Ureter (tissue), 1 donor: ENCODE measurements at regions not wholly inside any gene's neighbourhood (a gene's known extent, or its start where the extent isn't known, plus 50 kb on each side); places are given as distances from the start of the nearest gene placed in this dataset.

Source experiments
- DNase-seq: peaks from one replicate; pipeline ENCODE4 v3.0.0-alpha.2; 2020; ENCODE audit warnings: low spot score
- donor health status: DM: yes; HTN: yes; CAD: no.

DNA sequence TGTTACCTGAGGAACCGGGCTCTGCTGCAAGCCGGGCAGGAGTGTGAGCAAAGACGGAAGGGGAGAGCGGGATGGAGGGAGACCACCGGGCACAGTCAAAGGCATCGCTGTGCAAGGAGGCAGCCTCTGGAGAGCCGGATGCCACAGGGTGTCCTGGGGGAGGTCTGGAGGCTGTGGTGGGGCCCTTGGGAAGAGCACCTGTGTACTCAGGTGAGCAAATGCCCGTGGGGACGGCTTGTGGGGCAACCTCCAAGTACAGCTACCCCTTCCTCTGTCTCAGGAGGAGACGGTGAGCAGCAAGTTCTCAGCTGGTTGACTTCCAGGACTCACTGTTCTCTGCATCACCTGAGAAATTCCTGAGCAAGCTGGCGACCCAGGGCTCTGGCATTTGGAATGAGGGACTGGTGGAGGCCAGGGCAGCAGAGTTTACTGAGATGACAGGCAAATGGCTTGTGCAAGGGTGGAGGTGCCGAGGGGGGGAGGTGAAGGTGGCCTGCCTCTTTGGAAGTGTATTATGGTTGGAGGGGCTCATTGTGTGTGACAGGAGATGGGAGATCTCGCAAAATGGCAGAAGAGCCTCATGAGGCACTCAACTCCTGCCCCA, 345.2 kb upstream of the SHH start:
- DNase-seq = no peak

DNA sequence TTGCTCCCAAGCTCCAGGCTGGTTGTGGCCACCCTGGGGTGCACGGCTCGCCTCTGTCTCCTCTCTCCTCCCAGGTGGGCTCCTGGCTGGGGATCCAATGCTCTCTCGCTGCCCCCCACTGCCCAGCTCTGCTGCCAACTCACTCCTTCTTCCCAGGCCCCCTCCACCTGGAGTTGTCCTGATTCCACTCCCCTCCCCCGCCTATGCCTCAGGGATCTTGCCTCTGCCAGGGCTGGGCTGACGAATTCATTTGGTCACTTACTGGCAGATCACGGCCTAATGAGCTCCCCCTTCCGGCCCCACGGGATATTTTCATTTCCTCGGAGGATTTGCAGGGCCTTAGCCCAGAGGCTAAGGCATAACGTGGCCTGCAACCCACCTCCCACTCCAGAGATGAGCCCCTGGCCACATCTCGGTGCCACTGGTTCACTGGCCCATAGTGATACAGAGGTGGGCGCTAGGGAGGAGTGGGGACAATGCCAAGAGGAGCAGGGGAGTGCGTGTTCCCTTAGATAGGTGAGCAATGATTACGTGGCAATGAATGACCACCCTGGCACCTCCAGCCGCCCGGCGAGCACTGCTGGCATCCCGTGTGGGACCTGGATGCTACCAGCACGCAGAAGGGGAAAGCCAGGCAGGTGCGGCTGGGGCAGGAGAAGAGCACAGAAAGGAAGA, 344.6 kb upstream of the SHH start:
- no peak for DNase-seq

DNA sequence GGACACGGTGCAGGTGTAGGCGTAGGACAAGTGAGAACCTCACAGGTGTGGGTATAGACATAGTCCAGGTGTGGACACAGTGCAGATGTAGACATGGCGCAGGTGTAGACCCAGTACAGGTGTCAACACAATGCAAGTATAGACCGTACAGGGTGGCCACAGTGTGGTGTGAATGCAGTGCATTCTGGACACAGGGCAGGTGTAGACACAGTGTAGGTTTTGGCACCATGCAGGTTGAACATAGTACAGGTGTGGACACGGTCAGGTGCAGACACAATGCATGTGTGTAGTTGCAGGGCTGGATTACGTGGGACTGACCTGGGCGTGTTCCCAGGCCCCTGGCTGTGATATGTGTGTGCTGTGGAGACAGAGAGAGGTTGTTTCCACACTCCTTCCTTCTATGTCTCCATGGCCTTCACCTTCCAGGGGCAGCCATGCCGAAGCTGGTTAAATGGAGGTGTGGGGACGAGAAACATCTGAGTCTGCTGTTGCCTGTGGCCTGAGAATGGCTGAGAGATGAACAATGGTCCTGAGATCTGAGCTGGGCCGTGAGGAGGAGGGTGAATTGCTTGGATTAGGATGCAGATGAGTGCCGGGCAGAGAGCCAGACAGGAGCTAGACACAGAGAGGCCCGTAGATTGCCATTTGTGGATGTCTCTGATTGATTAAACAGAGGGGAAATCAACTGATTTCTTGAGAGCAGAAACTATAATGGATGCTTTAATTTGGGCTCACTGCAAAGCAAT, 343.9 kb upstream of the SHH start:
- DNase-seq = no peak

DNA sequence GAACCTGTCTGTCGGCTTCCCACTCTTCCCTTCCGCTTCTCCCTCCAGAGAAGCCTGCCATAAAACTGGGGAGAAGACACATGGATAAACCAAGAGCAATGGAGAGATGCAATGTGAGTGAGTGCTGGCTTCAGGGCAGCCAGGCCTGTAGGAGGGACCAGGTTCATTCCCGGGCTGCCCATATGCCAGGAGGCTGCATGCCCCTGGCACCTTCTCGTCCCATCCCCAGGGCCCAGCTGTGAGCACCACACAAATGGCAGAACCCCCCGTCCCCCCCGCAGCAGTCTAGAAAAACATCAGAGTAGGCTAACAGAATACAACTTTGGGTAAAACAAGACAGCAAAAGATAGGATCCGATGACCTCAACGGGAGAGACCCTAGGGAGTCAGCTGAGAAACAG, 341.3 kb upstream of the SHH start:
- no peak for DNase-seq

DNA sequence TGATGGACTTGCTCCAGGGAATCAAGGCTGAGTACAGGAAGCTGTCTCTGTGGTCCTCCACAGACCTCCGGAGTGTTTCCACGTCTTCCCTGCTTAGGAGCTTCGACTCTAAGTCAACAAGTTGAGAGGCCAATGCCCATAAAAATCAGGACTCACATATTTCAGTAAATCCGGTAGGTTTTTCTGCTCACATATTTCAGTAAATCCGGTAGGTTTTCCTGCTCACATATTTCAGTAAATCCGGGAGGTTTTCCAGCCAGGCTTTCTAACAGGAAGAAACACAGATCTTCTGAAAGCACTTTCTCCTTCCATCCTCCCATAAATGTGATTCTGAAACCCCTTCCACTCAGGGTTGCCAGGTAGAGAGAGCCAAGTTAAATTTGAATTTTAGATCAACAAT, 340.1 kb upstream of the SHH start:
- no peak for DNase-seq

DNA sequence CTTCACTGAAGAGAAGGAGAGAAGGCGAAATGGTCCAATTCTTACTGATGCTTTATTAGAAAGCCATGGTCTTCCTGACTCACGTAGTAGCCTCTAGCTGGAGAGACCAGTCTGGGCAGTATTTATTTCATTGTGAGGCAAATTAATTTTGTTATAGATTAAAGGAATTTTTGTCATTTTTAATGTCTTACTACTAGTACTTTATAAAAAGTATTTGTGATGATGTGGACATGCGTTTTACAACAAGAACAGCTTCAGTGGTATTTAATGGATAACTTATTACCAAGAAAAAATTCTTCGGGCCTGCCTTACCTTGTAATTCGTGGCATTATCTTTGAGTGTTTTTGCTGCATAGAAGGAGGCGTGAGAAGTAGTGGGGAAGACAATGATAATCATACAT, 339.4 kb upstream of the SHH start:
- no peak for DNase-seq

DNA sequence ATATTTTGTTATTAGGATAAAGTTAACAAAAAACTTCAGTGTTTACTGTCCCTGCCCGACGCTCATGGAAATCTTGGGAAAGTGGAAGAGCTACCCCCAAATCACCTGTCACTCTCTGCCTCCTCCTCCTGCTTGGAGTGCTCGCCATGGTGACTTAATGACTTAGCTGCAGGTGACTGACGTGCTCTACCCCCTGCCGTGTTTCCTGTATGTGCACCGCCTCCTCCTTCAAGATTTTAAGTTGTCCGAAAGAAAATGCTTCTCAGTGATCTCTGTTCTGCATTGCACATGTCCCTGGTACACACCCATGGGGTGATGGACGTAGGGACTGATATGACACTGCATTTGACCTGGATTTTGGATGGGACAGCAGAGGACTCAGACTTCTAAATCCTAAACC, 338.8 kb upstream of the SHH start:
- no peak for DNase-seq

DNA sequence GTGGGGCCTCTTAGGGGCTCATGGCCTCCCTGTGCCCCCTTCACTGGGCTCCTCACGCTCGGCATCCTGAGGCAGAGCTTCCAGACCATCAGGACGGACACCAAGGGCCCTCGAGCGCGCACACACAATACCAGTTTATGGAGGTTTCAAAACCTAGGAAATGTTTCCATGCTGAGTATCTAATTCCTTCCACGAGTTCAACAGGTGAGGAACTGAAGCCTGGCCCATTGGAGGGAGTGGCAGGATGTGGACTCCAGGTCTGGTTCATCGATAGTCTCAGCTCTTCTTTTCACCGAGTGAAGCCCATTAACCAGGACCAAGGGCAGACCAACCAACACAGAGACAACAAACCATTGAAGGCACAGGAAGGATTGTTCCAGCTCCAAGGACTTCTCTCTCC, 336.7 kb upstream of the SHH start:
- DNase-seq = no peak

DNA sequence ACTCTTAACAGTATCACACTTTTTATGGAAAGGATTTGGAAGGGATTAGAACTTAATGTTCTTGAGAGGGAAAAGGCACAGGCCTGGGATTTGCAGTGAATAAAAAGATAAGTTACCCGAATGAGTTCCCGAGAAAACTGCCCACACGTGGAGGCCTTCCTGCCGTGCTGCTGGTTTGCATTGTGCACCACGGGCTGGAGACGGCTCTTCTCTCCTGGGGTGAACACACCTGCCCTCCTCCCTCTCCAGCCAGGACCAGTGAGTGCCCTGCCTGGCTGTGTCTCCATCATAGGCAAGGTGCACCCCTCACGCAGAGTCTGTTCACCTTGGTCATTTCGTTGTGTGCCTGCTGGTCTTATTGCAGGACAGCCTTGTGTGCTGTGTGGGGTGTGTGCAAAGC, 336.3 kb upstream of the SHH start:
- DNase-seq = no peak

DNA sequence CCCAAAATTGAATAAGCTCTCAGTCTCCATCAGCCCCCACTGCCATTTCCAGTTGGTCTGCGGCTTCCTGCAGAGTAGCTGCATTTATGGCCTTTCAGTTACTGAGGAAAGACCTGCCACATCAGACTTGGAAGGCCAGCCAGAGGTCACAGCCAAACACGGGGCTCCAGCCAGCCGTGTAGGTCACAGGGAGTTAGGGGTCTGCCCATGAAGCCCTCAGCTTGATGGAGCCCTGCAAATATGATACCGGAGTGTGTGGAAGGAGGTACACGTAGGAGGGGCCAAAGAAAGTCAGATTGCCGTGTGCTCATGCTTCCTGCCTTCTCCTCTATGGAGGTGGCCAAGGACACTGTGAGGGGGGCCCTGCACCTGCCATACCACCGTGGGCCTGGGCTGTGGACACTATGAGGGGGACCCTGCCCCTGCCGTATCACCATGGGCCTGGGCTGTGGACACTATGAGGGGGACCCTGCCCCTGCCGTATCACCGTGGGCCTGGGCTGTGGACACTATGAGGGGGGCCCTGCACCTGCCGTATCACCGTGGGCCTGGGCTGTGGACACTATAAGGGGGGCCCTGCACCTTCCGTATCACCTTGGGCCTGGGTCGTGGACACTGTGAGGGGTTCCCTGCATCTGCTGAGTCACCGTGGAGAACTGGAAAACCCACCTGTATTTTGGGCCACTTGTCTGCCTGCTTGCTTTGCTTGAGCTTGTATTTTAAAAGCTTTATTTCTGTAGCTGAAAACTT, 335.7 kb upstream of the SHH start:
- DNase-seq = no peak

DNA sequence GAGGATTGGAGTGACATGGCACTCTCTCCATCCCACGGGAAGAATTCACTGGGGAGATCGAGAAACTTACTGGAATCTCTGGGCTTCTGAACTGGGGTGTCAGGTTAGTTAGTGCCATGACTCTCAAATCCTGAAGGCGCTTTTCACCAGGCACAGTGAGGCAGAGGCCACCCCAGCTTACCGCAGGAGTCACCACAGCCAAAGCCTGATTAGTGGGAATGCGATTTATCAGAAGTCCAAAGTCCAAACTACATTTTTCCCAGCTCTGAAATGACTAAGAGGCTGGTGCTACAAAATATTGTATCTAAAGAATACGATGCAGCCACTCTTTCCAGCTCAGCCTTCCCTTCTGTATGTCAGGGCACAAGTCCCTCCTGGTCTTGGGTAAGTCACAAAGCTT, 334.8 kb upstream of the SHH start:
- DNase-seq = no peak

DNA sequence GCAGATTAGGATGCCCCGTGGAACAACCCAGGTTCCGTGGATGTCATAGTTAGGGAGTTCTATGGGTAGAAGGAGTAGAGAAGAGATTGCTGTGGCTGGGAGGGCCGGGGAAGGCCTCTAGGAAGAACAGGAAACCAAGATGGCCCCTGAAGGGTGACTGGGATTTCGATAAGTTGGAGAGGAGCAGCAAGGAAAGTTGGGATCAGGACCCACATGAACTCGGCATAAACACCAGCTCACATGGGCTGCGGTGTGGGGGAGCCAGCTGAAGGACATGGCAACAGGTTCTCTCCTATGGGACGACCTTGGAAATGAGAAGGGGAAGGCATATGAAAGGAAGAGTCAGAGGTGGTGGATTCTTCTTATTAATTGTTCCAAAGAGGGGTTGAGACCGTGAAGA, 333.7 kb upstream of the SHH start:
- DNase-seq = no peak

DNA sequence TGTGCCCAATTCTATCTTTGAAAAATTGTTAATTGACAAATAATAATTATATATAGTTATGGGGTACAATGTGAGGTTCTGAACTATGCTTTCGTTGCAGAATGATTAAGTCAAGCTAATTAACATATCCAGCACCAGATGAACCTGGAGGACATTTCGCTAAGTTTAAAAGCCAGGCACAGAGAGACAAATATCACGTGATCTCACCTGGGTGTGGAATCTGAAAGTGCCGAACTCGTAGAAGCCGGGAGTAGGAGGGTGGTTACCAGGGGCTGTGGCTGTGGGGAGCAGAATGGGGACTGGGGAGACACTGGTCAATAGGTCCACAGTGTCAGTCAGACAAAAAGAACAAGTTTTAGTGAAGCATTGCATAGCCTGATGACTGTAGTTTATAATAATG, 332.9 kb upstream of the SHH start:
- no peak for DNase-seq

DNA sequence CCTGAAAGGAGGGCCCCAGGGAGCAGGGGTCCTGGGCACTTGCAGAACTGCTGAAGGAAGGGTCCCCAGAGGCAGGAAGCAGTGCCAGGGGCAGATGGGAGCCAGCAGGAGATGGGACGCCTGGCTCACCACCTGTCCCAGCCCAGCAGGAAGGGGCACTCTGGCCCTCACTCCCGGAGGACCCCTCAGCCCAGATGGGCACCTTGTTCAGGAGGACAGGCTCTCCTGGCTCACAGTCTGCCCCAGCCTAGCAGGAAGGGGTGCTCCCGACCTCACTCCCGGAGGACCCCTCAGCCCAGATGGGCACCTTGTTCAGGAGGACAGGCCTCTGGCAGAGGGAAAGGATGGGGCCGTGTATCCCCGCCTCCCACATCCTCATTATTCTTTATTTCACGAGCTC, 331.4 kb upstream of the SHH start:
- DNase-seq = no peak

DNA sequence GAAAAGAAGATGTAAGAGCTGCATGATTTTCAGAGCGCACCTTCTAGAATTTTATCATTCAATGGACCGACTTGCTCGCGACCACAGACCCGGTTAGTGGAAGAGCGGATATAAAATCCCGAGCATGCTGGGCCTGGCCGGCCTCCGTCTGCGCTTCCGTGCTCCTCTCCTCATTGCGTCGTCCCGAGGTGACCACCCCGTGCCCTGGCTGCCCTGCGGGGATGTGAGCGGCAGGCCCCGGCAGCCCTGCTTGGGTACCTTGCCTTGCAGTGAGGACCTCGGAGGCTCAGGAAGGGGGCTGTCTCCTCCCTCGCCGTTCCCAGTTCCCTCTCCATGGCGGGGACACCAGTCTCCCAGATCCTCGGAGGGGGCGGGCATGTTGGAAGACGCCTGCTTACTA, 330.9 kb upstream of the SHH start:
- DNase-seq = no peak

DNA sequence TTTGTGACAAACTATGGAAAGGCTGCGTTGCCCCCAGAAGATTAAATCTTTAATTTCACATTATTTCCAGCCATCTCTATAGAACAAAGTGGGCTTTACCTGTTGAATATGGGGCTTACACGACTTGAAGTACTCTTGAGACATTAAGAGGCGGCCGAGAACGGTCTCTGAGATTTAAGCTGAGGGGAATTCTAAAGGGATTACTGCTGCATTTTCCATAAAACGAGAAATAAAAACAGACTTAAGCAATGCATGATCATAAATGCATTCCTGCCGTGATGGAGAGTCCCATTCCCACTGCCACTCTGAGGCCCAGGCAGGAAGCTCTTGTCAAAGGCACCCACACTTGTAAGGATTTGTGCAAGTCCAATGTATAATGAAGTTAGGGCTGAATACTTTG, 329.7 kb upstream of the SHH start:
- no peak for DNase-seq

DNA sequence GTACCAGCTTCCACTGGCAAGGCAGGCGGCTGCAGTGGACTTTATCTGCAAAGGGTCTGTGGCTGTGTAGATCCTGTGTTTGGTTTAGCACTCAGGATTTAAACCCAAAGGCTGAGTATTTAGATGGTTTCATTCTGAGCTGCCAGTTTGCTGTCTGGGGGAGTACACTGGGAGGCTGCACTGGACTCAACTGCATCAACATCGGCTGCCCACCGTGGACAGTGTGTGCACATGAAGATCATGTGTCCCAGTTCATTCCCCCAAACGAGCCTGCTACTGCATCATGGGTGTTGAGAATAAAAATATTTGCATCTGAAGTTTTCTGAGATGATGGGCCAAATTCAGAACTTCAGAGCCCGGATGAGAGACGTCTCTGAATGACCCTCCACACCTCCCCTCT, 328.6 kb upstream of the SHH start:
- DNase-seq = no peak

DNA sequence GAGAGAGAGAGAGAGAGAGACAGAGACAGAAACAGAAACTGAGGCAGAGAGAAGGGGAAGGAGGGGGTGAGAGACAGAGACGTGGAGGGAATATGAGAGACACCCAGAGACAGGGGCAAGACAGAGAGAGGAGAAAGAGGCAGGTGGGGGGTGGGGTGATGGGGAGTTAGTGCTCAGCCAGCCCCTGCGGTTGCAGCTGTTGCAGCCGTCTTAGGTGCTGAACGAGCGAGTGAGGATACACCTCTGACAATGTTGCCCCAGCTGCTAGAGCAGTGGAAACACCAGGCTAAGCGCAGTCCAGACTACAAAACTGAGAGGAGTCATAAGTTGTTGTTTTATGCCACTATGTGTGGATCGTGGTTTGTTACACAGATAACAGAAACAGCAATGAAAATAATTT, 328.2 kb upstream of the SHH start:
- no peak for DNase-seq

DNA sequence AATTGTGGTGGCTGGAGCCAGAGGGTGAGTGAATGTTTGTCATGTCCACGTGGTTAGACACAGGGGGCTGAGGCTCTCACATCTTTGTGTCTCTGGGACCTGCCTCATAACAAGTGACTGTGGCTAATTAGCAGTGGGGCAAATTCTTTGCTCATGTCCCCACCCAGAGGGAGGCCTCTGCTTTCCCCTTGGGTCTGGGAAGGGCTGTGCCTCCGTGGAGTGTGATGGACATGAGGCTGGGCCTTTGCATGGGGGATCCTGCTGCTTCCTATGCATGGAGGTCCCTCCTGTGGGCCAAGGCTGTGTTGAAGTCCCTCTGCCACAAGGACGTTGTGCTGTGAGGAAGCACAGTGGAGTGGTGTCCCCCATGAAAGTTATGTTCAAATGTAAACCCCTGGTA, 327.4 kb upstream of the SHH start:
- DNase-seq = no peak

DNA sequence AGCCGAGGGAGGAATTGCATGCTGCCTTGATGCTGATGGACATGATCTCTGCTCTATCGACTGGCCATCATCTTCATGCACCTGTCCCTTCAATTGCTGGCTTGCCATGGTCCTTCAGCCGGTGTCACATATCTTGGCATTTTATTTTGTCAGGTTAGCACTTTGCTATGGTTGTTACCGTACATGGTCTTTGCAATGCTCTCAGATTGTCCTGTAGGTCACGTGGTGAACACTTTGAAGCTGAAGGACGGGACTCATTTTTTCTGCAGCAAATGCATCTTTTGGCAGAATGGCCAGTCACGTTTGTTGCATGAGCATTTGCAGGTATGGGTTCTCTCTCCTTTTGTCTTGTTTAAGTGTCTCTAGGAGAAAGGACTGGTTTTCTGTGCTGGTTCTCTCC, 326.8 kb upstream of the SHH start:
- DNase-seq = no peak

DNA sequence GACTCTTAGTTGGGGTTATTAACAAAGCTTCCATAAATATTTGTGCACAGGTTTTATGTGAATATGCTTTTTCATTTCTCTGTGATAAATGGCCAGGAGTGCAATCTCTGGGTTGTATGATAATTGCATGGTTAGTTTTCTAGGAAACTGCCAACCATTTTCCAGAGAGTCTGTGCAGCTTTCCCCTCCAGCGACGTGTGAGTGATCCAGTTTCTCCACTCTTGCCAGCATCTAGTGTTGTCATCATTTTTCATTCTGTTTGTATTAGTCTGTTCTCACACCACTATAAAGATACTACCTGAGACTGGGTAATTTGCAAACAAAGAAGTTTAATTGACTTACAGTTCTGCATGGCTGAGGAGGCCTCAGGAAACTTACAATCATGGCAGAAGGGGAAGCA, 319.6 kb upstream of the SHH start:
- DNase-seq = no peak

DNA sequence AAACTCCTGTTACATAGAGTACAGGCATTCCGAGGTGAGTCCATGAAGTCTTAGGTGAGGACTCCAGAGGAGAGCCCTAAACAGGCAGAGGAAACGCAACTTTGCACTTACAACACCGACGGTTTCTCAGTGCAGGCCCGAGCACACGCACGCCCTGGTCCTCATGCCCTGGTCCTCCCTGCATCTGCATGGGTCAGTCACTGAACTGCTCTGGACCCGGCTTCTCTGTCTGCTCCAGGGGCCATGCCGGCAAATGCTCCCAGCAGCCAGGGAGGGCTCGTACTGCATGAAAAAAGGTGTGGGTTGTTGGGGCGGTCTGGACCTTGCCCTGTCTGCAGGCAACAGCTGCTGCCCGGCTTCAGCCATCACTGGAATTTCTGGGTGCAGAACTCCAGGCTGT, 317.3 kb upstream of the SHH start:
- DNase-seq = no peak

DNA sequence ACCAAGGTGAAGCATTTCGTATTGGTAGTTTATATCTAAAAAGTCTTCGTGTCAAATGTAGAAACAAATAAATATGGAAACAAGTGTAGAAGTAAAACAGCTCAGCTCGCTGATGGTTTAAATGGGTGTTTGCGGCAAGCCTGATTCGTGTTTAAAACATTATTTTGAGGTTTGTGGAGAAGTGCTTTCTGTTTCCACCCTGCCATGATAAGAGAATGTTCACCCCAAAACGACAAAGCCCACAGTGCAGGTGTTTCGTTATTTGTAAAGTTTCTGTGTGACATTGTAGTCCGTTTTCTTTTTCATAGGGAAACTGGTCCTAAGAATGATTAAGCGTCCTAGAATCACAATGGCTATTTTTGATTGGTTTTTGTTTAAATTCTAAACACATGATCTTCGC, 316.2 kb upstream of the SHH start:
- DNase-seq = no peak
